Progenitor cell of endocrine pancreas (in vitro differentiated cells): ENCODE measurements at regions not wholly inside any gene's neighbourhood (a gene's known extent, or its start where the extent isn't known, plus 50 kb on each side); places are given as distances from the start of the nearest gene placed in this dataset.

Experiments
- DNase-seq: peaks from one replicate; pipeline ENCODE4 v3.0.0; 2021; ENCODE audit warnings: low spot score; ENCODE audit not compliant: unreplicated experiment
- H3K27ac Mint-ChIP-seq: 2 replicates; pipeline ENCODE4 v1.8.0; 2021; ENCODE audit warnings: mild to moderate bottlenecking, moderate library complexity, mixed read lengths
- H3K27me3 Mint-ChIP-seq: 2 replicates; pipeline ENCODE4 v1.8.0; 2021; ENCODE audit warnings: mixed read lengths
- H3K36me3 Mint-ChIP-seq: 2 replicates; pipeline ENCODE4 v1.8.0; 2022; ENCODE audit warnings: mixed read lengths; ENCODE audit not compliant: insufficient read depth
- H3K4me1 Mint-ChIP-seq: 2 replicates; pipeline ENCODE4 v1.8.0; 2021; ENCODE audit warnings: low read depth, mixed read lengths
- H3K4me3 Mint-ChIP-seq: 2 replicates; pipeline ENCODE4 v1.8.0; 2021; ENCODE audit warnings: low read depth, mild to moderate bottlenecking, moderate library complexity, mixed read lengths
- H3K9me3 Mint-ChIP-seq: 2 replicates; pipeline ENCODE4 v1.8.0; 2021; ENCODE audit warnings: low read depth, mixed read lengths
- CTCF ChIP-seq: fragments of 200-600 bp; sonication (generic); IDR thresholded peaks from one replicate; pipeline ENCODE4 v1.5.0; 2021; ENCODE audit warnings: antibody characterized with exemption, mild to moderate bottlenecking; ENCODE audit not compliant: unreplicated experiment

- H3K27ac Mint-ChIP-seq, result no peak overlapping the region
- TF ChIP-seq CTCF, result no peak
- peaks cover 9% of the 10 kb centered on the region for H3K4me1 Mint-ChIP-seq
- no peak overlapping the region for H3K4me3 Mint-ChIP-seq
- peaks cover 15% of the 10 kb centered on the region for H3K9me3 Mint-ChIP-seq
- H3K27me3 Mint-ChIP-seq, result no peaks in the 10 kb centered on the region
- H3K36me3 Mint-ChIP-seq, result no peaks in the 10 kb centered on the region
- DNase-seq, result no peak
These were observed 540.2 kb upstream of the TRPC7 start for GRCh38 chr5:136905571-136905970.

GRCh38 chr5:136894070-136894469, 528.7 kb upstream of the TRPC7 start:
- Mint-ChIP-seq H3K36me3 (no peaks in the 10 kb centered on the region), H3K4me1 (peaks cover 3% of the 10 kb centered on the region), H3K27me3 (no peaks in the 10 kb centered on the region), H3K27ac (no peak overlapping the region), H3K4me3 (no peak overlapping the region), H3K9me3 (peaks cover 8% of the 10 kb centered on the region)
- no peak for DNase-seq
- TF ChIP-seq CTCF, result no peak

GRCh38 chr5:136892000-136892399, 526.7 kb upstream of the TRPC7 start:
- peaks cover 3% of the 10 kb centered on the region for H3K4me1 Mint-ChIP-seq
- no peak for TF ChIP-seq CTCF
- DNase-seq, result no peak
- no peaks in the 10 kb centered on the region for H3K36me3 Mint-ChIP-seq
- no peak overlapping the region for H3K4me3 Mint-ChIP-seq
- H3K9me3 Mint-ChIP-seq, result no peaks in the 10 kb centered on the region
- H3K27ac Mint-ChIP-seq, result no peak overlapping the region
- H3K27me3 Mint-ChIP-seq, result peaks cover 4% of the 10 kb centered on the region

GRCh38 chr5:136891175-136891972, 526.0 kb upstream of the TRPC7 start:
- no peak for DNase-seq
- TF ChIP-seq CTCF, result no peak
- Mint-ChIP-seq H3K27me3 (peaks cover 4% of the 10 kb centered on the region), H3K9me3 (no peaks in the 10 kb centered on the region), H3K36me3 (no peaks in the 10 kb centered on the region), H3K4me1 (peaks cover 3% of the 10 kb centered on the region), H3K27ac (no peak overlapping the region), H3K4me3 (no peak overlapping the region)

GRCh38 chr5:136890431-136891148, 525.2 kb upstream of the TRPC7 start:
- Mint-ChIP-seq H3K36me3 (no peaks in the 10 kb centered on the region), H3K9me3 (no peaks in the 10 kb centered on the region), H3K27ac (no peak overlapping the region), H3K27me3 (peaks cover 7% of the 10 kb centered on the region), H3K4me3 (no peak overlapping the region), H3K4me1 (peaks cover 3% of the 10 kb centered on the region)
- no peak for TF ChIP-seq CTCF
- DNase-seq, result no peak
